Left renal cortex interstitium (tissue), 4 donors: ENCODE measurements at regions not wholly inside any gene's neighbourhood (a gene's known extent, or its start where the extent isn't known, plus 50 kb on each side); places are given as distances from the start of the nearest gene placed in this dataset.
"Not testable (repeated sequence)": the region's sequence is repeated elsewhere in the genome, so short reads cannot be mapped to it uniquely, and the experiment has no call there.

Source experiments
- DNase-seq, 4 donors: peaks; one replicate each; pipeline ENCODE4 v3.0.0-alpha.2; 2013; ENCODE audit warnings: low read depth in 4 of 4, low spot score in 2 of 4, missing footprints in 1 of 4

- no peak for DNase-seq
Measured at GRCh38 chr4:79850626-79851025, 222.4 kb downstream of the ANTXR2 start.

- DNase-seq = no peak
Measured at GRCh38 chr4:79848329-79848728, 224.7 kb downstream of the ANTXR2 start.

DNA sequence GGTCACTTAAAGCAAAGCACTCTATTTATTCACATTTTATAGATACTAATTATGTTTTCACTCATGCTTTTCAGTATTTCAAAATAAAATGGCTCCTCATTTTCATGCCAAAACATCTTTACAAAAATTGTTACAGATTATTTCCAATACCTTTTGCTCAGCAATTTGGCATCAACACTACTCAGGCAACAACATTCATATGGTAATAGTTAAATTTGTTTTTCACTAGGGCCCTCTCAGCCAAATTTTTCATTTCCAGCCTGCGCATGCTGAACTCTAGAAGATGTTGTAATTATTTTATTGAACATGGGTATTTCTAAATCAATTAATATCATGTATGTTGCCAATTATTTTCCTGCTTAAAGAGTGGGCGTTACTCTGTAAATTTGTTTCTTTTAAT lies 225.6 kb downstream of the ANTXR2 start:
- no peak for DNase-seq

- no peak for DNase-seq
Measured at GRCh38 chr4:79842162-79842561, 230.9 kb downstream of the ANTXR2 start.

DNA sequence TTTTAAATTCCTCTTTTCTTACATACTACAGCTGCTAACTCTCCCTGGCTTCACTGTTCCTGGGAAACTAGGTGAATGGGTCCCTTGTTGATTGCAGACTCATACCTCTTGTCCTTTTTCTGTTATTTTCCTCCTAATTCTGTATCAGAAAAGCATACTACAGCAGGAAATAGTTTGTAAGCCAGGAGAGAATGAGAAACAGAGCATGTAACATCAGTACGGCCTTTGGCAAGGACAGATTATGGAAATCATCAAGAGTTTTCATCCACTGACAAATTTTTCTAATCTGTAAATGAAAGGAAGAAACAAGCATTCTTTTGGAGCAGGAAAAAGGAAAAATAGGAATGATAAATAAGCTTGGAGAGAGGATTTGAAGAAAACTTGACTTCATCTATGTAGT lies 239.2 kb downstream of the ANTXR2 start:
- DNase-seq = no peak

DNA sequence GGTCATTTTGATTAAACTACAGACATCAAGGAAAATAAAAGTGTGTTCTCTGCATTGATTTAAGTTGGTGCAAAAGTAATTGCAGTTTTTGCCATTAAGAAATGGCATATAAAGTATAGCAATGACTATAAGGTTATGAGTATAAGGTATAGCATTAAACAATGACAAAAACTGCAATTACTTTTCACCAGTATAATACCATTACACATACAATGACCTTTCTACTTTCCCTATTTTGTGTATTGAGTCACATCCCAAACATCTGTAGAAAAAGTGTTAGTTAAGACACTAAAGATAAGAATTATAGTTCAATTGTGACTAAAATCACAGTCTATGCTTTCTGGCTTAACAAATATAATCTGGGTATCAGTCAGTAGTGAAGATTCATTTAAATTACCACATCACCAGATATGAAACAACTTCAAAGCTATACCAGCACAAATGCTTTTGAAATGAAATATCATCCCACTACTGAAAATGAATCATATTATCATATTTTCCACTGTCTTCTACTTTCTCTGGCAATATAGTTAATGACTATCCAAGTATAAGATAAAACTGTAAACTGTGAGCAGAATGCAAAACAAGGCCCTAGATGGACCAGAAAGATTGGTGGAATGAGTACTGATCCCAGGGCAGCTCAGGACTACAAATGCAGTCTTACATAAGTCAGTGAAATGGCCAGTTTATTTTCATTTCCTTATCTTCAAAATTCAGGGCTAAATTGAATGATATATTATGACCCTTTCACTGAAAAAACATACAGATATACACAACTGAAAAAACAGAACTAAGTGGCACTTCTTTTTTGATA lies 241.1 kb downstream of the ANTXR2 start:
- DNase-seq = no peak

GRCh38 chr4:79831119-79831528 lies 241.9 kb downstream of the ANTXR2 start:
- DNase-seq = no peak

GRCh38 chr4:79827283-79827682 lies 245.7 kb downstream of the ANTXR2 start:
- DNase-seq = no peak

GRCh38 chr4:79823148-79823763 lies 249.8 kb downstream of the ANTXR2 start:
- DNase-seq = no peak

DNA sequence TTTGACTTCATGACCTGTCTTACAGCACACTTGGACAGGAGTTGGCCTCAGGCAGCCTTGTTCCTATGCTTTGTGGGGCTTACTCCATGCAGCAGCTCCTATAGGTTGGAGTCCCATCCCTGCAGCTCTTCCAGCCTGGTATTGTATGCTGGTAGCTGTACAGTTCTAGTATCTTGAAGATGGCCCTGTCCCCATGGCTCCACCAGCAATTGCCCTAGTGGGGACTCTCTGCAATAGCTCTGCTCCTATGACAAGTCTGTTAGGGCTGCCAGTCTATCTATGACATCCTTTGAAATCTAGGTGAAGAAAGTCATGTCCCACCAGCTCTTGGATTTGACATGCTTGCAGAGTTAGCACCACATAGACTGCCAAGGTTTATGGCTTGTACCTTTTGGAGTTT lies 252.6 kb downstream of the ANTXR2 start:
- DNase-seq = no peak

- not testable (repeated sequence) for DNase-seq
Measured at GRCh38 chr4:79807933-79808332, 265.1 kb downstream of the ANTXR2 start.

DNA sequence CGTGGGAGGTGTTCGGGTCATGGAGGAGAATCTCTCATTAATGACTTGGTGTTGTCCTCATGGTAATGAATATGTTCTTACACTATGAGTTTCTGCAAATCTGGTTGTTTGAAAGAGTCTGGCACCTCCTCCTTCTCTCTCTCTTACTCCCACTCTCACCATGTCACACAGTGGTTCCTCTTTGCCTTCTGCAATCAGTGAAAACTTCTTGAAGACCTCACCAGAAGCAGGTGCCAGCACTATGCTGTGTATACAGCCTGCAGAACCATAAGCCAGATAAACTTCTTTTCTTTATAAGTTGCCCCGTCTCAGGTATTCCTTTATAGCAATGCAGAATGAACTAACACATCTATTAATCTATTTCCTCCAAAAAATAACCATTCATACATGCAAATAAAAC lies 275.0 kb downstream of the ANTXR2 start:
- DNase-seq = no peak

GRCh38 chr4:79796948-79797347 lies 276.1 kb downstream of the ANTXR2 start:
- no peak for DNase-seq

DNA sequence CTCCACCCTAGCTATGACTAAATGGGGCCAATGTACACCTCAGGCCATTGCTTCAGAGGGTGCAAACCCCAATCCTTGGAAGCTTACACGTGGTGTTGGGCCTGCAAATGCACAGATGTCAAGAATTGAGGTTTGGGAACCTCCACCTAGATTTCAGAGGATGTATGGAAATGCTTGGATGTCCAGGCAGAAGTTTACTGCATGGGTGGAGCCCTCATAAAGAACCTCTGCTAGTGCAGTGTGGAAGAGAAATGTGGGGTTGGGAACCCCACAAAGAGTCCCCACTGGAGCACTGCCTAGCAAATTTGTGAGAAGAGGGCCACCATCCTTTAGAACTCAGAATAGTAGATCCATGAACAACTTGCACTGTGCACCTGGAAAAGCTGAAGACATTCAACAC lies 284.1 kb downstream of the ANTXR2 start:
- DNase-seq = no peak

DNA sequence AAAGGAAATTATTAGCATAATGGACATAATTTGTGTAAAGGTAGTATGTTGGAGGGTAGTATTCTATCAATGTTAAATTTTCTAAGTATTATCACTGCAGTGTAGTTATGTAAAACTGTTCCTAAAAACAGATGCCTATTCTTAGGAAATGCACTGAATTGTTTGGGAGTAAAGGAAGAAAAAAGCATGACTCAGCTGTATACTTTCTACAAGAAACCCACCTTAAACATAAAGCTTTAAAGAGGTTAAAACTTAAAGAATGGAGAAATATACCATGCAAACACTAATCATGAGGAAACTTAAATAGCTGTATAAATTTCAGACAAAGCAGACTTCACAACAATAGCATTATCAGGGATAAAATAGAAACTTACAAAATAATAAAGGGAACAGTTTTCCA lies 292.9 kb downstream of the ANTXR2 start:
- DNase-seq = no peak

DNA sequence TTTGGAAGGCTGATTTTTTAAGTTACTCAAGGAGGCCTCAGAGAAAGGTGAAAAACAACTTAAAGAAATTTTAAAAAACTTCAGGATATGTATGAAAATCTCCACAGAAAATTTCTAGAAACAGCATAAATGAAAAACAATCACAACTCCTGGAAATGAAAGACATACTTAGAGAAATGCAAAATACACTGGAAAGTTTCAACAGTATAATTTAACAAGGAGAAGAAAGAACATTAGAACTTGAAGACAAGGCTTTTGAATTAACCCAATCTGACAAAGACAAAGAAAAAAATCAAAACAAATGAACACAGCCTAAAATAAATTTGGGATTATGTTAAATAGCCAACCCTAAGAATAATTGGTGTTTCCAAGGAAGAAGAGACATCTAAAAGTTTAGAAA lies 300.5 kb downstream of the ANTXR2 start:
- DNase-seq = no peak

- DNase-seq = no peak
Measured at GRCh38 chr4:79764120-79764519, 308.9 kb downstream of the ANTXR2 start.

DNA sequence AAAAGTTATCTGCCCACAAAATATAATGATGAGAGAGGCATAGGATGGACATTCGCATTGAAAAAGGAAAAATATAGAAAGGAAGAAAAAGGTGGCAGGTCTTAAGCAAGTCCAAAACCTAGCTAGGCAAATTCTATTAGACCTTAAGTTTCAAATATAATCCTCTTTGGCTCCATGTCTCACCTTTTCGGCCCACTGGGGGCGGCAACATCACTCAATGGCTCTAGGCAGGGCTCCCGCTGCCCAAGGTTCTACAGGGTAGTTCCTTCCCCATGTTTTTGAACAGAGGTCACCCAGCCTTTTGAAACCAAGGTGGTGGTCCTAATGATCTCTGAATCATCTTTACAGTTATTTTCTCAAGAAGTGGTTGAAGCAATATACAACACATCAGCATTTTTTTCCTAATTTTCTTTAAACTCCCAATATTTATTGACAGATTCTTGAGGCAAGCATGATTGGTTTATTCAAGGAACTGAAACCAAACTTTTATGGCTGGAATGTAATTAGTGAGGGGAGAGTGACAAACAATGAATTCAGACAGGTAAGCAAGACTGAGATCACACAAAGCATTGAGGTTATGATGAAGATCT lies 309.4 kb downstream of the ANTXR2 start:
- DNase-seq = no peak

GRCh38 chr4:79759793-79760192 lies 313.2 kb downstream of the ANTXR2 start:
- no peak for DNase-seq

DNA sequence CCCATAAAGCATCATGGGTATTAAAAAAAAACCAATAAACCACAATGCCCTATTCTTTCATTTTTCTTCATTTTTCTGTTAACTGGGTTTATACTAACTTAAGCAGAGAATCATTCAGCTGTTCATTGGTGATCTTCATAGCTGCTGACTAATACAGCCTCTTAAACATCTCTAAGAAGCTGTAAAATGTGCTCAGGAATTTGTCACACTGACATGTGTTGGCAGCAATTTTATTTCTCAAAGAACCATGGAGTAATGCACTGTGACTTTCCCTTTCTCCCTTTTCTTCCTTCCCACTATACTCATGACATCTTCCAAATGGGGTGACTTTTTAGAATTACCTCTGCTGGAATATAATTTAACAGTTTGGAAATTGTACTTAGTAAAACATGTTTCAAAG lies 315.4 kb downstream of the ANTXR2 start:
- DNase-seq = no peak

DNA sequence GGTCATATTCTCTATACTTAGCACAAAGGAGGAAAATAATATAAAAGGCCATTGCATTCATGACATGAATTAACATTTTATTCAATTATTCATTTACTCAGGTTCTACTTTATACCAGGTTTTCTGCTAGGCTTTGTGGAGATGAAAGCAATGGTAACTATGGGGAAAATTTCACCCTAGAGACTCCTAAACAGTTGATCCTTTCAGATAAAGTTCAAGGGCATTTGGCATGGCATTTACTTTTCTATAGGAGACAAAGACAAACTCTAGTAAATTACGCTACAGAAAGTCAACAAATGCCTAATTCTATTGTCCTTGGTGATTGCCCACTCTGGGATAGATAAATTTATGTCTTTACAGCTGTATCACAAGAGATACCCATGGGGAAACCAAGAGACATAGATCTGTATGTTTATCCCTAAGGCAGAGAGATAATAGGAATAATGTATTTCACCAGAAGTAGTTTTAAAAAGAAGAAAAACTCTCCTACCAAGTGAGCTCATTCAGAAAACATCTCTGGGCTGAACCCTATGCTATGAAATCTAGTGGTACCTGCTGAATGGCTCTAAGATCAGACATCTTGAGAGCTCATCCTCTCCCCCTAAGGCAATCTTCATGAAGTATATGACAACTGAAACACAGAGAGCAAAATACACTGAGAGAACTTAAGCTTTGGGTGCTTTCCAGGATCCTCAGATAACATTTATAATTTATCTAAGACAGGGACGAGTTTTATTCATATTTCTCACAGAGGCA lies 316.7 kb downstream of the ANTXR2 start:
- no peak for DNase-seq
